Smooth muscle cell (in vitro differentiated cells): ENCODE measurements at regions not wholly inside any gene's neighbourhood (a gene's known extent, or its start where the extent isn't known, plus 50 kb on each side); places are given as distances from the start of the nearest gene placed in this dataset.

Source experiments
- DNase-seq: peaks from one replicate; lab custom pipeline; 2025; ENCODE audit not compliant: unreplicated experiment; lab: John Stamatoyannopoulos, UW
- H2AFZ ChIP-seq: fragments of 200-600 bp; sonication (generic); 2 replicates; pipeline ENCODE4 v1.6.0; 2016; ENCODE audit warnings: antibody characterized with exemption, low read depth, mild to moderate bottlenecking
- H3F3A ChIP-seq: fragments of 200-600 bp; sonication (generic); 2 replicates; pipeline ENCODE4 v1.6.0; 2017; ENCODE audit warnings: antibody characterized with exemption, low read depth
- H3K27ac ChIP-seq: fragments of 200-600 bp; sonication (generic); 2 replicates; pipeline ENCODE4 v1.5.1; 2016; ENCODE audit warnings: low read depth, mild to moderate bottlenecking
- H3K27me3 ChIP-seq: fragments of 200-600 bp; sonication (generic); 2 replicates; pipeline ENCODE4 v1.6.1; 2016; ENCODE audit warnings: low read depth, mild to moderate bottlenecking
- H3K36me3 ChIP-seq: fragments of 200-600 bp; sonication (generic); 2 replicates; pipeline ENCODE4 v1.5.1; 2016; ENCODE audit warnings: low read depth
- H3K4me1 ChIP-seq: fragments of 200-600 bp; sonication (generic); 2 replicates; pipeline ENCODE4 v1.5.1; 2016; ENCODE audit warnings: low read depth
- H3K4me2 ChIP-seq: fragments of 200-600 bp; sonication (generic); 2 replicates; pipeline ENCODE4 v1.6.0; 2016; ENCODE audit warnings: mild to moderate bottlenecking
- H3K4me3 ChIP-seq: fragments of 200-600 bp; sonication (generic); 2 replicates; pipeline ENCODE4 v1.5.1; 2016; ENCODE audit warnings: mild to moderate bottlenecking
- H3K79me2 ChIP-seq: fragments of 200-600 bp; sonication (generic); 2 replicates; pipeline ENCODE4 v1.6.0; 2016; ENCODE audit warnings: low read depth, mild to moderate bottlenecking
- H3K9ac ChIP-seq: fragments of 200-600 bp; sonication (generic); 2 replicates; pipeline ENCODE4 v1.6.0; 2016; ENCODE audit warnings: low read depth
- H3K9me3 ChIP-seq: fragments of 200-600 bp; sonication (generic); replicated peaks from 2 replicates; pipeline ENCODE4 v1.5.1; 2016; ENCODE audit warnings: low read depth
- H4K20me1 ChIP-seq: fragments of 200-600 bp; sonication (generic); 2 replicates; pipeline ENCODE4 v1.6.0; 2016; ENCODE audit warnings: low read depth
- WGBS: methylation state at CpG from one replicate; pipeline ENCODE4 v1.1.7; 2016; ENCODE audit warnings: low lambda C conversion rate; 5-methylcytosine and 5-hydroxymethylcytosine counted together
- TF ChIP-seq, protein P1 (sequence below): fragments of 200-600 bp; sonication (generic); IDR thresholded peaks from 2 replicates; pipeline ENCODE4 v1.5.1; 2017; ENCODE audit warnings: borderline replicate concordance, mild to moderate bottlenecking, antibody characterized with exemption; ENCODE audit not compliant: insufficient read depth, poor library complexity, severe bottlenecking

DNA sequence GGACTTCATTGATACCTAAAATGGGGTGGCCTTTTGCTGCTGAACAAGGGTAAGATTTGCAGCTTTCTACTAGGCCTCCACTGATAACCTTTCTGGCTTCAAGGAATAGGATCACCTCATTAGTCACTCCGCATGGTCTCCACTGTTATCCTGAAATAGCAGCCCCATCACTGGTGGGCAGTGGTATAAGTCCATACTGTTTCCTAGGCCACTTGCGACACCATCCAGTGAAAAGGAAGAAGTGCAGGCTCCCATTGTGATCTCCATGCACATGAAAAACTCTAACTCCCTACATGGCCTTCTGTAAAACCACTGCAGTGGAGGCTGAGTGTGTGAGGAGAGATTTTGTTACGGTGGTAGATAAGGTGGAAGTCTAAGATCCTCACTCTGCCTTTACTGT is 1455.9 kb downstream of the SI start:
- 51% methylated on average over 3 of the region's 3 CpGs for WGBS
- no peaks in the 10 kb centered on the region for H3F3A ChIP-seq

DNA sequence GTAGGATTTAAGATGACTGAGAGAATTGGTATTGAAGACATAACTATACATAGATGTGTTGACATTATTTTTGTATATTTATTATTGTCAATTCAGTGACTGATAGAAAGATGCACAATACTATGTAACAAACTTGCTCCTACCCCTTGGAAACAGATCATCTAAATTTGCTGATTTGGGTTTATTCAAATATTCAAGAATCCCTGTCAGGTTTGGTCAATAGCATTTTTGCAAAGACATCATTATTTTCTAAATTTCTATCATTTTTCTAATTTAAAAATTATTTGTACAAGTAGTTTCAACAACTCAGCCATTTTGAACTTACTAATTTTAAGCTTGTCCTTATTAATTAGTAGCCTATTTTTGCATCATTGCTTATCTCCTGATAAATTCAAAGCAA is 1463.4 kb downstream of the SI start:
- Histone ChIP-seq H3K9me3 (no peaks in the 10 kb centered on the region), H3K9ac (no peak overlapping the region), H4K20me1 (no peaks in the 10 kb centered on the region), H3K36me3 (no peaks in the 10 kb centered on the region), H2AFZ (no peak overlapping the region), H3F3A (no peaks in the 10 kb centered on the region), H3K4me1 (no peaks in the 10 kb centered on the region), H3K27ac (no peak overlapping the region), H3K4me3 (no peak overlapping the region), H3K4me2 (no peak overlapping the region), H3K27me3 (no peaks in the 10 kb centered on the region), H3K79me2 (no peaks in the 10 kb centered on the region)
- no peak for DNase-seq
- TF ChIP-seq, protein P1, sequence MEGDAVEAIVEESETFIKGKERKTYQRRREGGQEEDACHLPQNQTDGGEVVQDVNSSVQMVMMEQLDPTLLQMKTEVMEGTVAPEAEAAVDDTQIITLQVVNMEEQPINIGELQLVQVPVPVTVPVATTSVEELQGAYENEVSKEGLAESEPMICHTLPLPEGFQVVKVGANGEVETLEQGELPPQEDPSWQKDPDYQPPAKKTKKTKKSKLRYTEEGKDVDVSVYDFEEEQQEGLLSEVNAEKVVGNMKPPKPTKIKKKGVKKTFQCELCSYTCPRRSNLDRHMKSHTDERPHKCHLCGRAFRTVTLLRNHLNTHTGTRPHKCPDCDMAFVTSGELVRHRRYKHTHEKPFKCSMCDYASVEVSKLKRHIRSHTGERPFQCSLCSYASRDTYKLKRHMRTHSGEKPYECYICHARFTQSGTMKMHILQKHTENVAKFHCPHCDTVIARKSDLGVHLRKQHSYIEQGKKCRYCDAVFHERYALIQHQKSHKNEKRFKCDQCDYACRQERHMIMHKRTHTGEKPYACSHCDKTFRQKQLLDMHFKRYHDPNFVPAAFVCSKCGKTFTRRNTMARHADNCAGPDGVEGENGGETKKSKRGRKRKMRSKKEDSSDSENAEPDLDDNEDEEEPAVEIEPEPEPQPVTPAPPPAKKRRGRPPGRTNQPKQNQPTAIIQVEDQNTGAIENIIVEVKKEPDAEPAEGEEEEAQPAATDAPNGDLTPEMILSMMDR: no peak

More for the DNA sequence above, 1455.9 kb downstream of the SI start:
- no peaks in the 10 kb centered on the region for H3K36me3 ChIP-seq
- H3K9ac ChIP-seq: no peak overlapping the region
- no peaks in the 10 kb centered on the region for H3K9me3 ChIP-seq
- H3K79me2 ChIP-seq: no peaks in the 10 kb centered on the region
- H2AFZ ChIP-seq: no peak overlapping the region
- H3K27ac ChIP-seq: no peak overlapping the region
- no peak overlapping the region for H3K4me3 ChIP-seq
- no peak overlapping the region for H3K4me2 ChIP-seq
- H4K20me1 ChIP-seq: no peaks in the 10 kb centered on the region
- TF ChIP-seq, protein P1: peak; percentile 29
- H3K27me3 ChIP-seq: no peaks in the 10 kb centered on the region
- no peaks in the 10 kb centered on the region for H3K4me1 ChIP-seq
- no peak for DNase-seq

DNA sequence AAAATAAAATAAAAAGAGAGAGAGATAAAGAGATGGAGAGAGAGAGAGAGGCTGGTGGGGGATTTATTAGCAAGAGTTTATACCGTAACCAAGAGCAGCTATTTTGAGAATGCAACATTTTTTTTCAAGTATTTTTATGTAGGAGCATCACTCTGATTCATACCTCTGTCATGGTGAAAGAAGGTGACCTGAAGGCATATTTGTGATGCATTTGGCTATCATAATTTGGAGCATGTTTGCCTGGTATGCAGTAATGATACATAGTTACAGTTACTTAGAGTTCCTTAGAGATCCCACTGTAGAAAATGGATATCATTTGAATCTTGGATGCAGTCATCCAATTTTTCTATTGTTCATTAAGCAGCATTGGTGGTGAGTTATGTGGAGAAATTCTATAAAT is 1472.4 kb downstream of the SI start:
- H3K4me3 ChIP-seq: no peak overlapping the region
- TF ChIP-seq, protein P1: no peak
- no peaks in the 10 kb centered on the region for H3K4me1 ChIP-seq
- WGBS: 78% methylated on average over 1 of the region's 1 CpG
- H2AFZ ChIP-seq: no peak overlapping the region
- DNase-seq: no peak
- no peak overlapping the region for H3K9ac ChIP-seq
- no peaks in the 10 kb centered on the region for H3F3A ChIP-seq
- no peaks in the 10 kb centered on the region for H3K27me3 ChIP-seq
- no peaks in the 10 kb centered on the region for H3K9me3 ChIP-seq
- no peak overlapping the region for H3K4me2 ChIP-seq
- H3K27ac ChIP-seq: no peak overlapping the region
- no peaks in the 10 kb centered on the region for H3K36me3 ChIP-seq
- no peaks in the 10 kb centered on the region for H3K79me2 ChIP-seq
- no peaks in the 10 kb centered on the region for H4K20me1 ChIP-seq

DNA sequence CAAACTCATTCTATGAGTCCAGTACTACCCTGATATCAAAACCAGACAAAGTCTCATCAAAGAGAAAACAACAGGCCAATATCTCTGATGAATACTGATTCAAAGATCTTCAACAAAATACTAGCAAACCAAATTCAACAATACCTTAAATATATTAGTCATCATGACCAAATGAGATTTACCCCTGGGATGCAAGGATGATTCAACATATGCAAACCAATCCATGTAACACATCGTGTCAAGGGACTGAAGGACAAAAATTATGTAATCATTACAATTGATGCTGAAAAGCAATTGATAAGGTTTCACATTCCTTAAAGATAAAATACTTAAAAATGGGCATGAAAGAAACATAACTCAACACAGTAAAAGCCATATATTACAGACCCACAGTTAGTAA is 1476.9 kb downstream of the SI start:
- DNase-seq: no peak
- Histone ChIP-seq H3F3A (no peaks in the 10 kb centered on the region), H3K9ac (no peak overlapping the region), H3K36me3 (no peaks in the 10 kb centered on the region), H3K4me3 (no peak overlapping the region), H4K20me1 (no peaks in the 10 kb centered on the region), H3K27ac (no peak overlapping the region), H3K4me2 (no peak overlapping the region), H3K79me2 (no peaks in the 10 kb centered on the region), H3K9me3 (no peaks in the 10 kb centered on the region), H3K4me1 (no peaks in the 10 kb centered on the region), H2AFZ (no peak overlapping the region), H3K27me3 (no peaks in the 10 kb centered on the region)
- TF ChIP-seq, protein P1: no peak
- WGBS: 96% methylated on average over 1 of the region's 1 CpG
